Stimulated activated CD4-positive, alpha-beta T cell treated with anti-CD3 and anti-CD28 coated beads, Interleukin-4, amount 100 ng/mL, for 1 hour (primary cell): ENCODE measurements at regions not wholly inside any gene's neighbourhood (a gene's known extent, or its start where the extent isn't known, plus 50 kb on each side); places are given as distances from the start of the nearest gene placed in this dataset.

Experiments used
- DNase-seq: peaks from one replicate; pipeline ENCODE4 v3.0.0-alpha.2; 2020

GRCh38 chr6:150651808-150652470 lies 52.3 kb downstream of the PLEKHG1 start:
- DNase-seq, result no peak

- DNase-seq, result no peak
These were observed 53.3 kb downstream of the PLEKHG1 start for GRCh38 chr6:150652848-150653613.

- DNase-seq, result no peak
These were observed 54.9 kb downstream of the PLEKHG1 start for GRCh38 chr6:150654608-150655007.

GRCh38 chr6:150656156-150656555 lies 56.5 kb downstream of the PLEKHG1 start:
- DNase-seq, result no peak

- DNase-seq, result no peak
These were observed 58.7 kb downstream of the PLEKHG1 start for GRCh38 chr6:150658421-150658820.

GRCh38 chr6:150659046-150659763 lies 59.5 kb downstream of the PLEKHG1 start:
- DNase-seq, result no peak

- no peak for DNase-seq
These were observed 61.7 kb downstream of the PLEKHG1 start for GRCh38 chr6:150661216-150662007.

- no peak for DNase-seq
These were observed 63.1 kb downstream of the PLEKHG1 start for GRCh38 chr6:150662814-150663213.

GRCh38 chr6:150664091-150664490 lies 64.4 kb downstream of the PLEKHG1 start:
- no peak for DNase-seq

- no peak for DNase-seq
These were observed 66.4 kb downstream of the PLEKHG1 start for GRCh38 chr6:150666071-150666470.

- DNase-seq, result no peak
These were observed 67.7 kb downstream of the PLEKHG1 start for GRCh38 chr6:150667359-150667758.

GRCh38 chr6:150667977-150668716 lies 68.5 kb downstream of the PLEKHG1 start:
- no peak for DNase-seq

- DNase-seq, result no peak
These were observed 69.2 kb downstream of the PLEKHG1 start for GRCh38 chr6:150668900-150669302.

GRCh38 chr6:150670311-150670710 lies 70.6 kb downstream of the PLEKHG1 start:
- DNase-seq, result no peak

GRCh38 chr6:150672800-150673199 lies 73.1 kb downstream of the PLEKHG1 start:
- DNase-seq, result no peak

- no peak for DNase-seq
These were observed 74.1 kb downstream of the PLEKHG1 start for GRCh38 chr6:150673720-150674346.

GRCh38 chr6:150676344-150676743 lies 76.7 kb downstream of the PLEKHG1 start:
- DNase-seq, result no peak

GRCh38 chr6:150676772-150677171 lies 77.1 kb downstream of the PLEKHG1 start:
- no peak for DNase-seq

- no peak for DNase-seq
These were observed 80.8 kb downstream of the PLEKHG1 start for GRCh38 chr6:150680510-150680909.

GRCh38 chr6:150681578-150682395 lies 82.1 kb downstream of the PLEKHG1 start:
- DNase-seq, result no peak

GRCh38 chr6:150683320-150683719 lies 83.6 kb downstream of the PLEKHG1 start:
- DNase-seq, result no peak
